PFSK-1 (cell line): ENCODE measurements at regions not wholly inside any gene's neighbourhood (a gene's known extent, or its start where the extent isn't known, plus 50 kb on each side); places are given as distances from the start of the nearest gene placed in this dataset.

Experiments used
- FOXP2 ChIP-seq: optimal IDR thresholded peaks from 2 replicates; pipeline ENCODE3; 2011; ENCODE audit warnings: borderline replicate concordance, control low read depth, inconsistent platforms; ENCODE audit not compliant: insufficient read depth; ENCODE audit errors: extremely low read length, extremely low read depth
- POLR2AphosphoS5 ChIP-seq: IDR thresholded peaks from 2 replicates; pipeline ENCODE4 v1.6.1; 2012; ENCODE audit warnings: low read depth, mild to moderate bottlenecking, control low read depth, low read length, moderate library complexity
- SIN3A ChIP-seq: IDR thresholded peaks from 2 replicates; pipeline ENCODE4 v1.6.1; 2012; ENCODE audit warnings: mild to moderate bottlenecking, low read length, moderate library complexity, borderline replicate concordance; ENCODE audit not compliant: insufficient read depth
- TAF1 ChIP-seq: IDR thresholded peaks from 2 replicates; pipeline ENCODE4 v1.6.1; 2012; ENCODE audit warnings: low read length, control low read depth, borderline replicate concordance; ENCODE audit not compliant: insufficient read depth
- TF ChIP-seq, protein P1 (sequence below), 2 experiments: IDR thresholded peaks; 2 replicates each; pipeline versions ENCODE4 v1.6.1 to v1.8.0; 2011 to 2012; ENCODE audit warnings: low read depth in 2 of 2, low read length in 2 of 2, control low read depth in 1 of 2, inconsistent platforms in 1 of 2, mild to moderate bottlenecking in 1 of 2, moderate library complexity in 1 of 2; ENCODE audit not compliant: insufficient read depth in 1 of 2

- no peak for TF ChIP-seq TAF1
- no peak for TF ChIP-seq POLR2AphosphoS5
- no peak for TF ChIP-seq FOXP2
- TF ChIP-seq, protein P1, sequence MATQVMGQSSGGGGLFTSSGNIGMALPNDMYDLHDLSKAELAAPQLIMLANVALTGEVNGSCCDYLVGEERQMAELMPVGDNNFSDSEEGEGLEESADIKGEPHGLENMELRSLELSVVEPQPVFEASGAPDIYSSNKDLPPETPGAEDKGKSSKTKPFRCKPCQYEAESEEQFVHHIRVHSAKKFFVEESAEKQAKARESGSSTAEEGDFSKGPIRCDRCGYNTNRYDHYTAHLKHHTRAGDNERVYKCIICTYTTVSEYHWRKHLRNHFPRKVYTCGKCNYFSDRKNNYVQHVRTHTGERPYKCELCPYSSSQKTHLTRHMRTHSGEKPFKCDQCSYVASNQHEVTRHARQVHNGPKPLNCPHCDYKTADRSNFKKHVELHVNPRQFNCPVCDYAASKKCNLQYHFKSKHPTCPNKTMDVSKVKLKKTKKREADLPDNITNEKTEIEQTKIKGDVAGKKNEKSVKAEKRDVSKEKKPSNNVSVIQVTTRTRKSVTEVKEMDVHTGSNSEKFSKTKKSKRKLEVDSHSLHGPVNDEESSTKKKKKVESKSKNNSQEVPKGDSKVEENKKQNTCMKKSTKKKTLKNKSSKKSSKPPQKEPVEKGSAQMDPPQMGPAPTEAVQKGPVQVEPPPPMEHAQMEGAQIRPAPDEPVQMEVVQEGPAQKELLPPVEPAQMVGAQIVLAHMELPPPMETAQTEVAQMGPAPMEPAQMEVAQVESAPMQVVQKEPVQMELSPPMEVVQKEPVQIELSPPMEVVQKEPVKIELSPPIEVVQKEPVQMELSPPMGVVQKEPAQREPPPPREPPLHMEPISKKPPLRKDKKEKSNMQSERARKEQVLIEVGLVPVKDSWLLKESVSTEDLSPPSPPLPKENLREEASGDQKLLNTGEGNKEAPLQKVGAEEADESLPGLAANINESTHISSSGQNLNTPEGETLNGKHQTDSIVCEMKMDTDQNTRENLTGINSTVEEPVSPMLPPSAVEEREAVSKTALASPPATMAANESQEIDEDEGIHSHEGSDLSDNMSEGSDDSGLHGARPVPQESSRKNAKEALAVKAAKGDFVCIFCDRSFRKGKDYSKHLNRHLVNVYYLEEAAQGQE (IDR thresholded peaks at IDR 0.05; ENCODE audit: insufficient read depth in 1 of 2, low read depth in 2 of 2, low read length in 2 of 2), result no peak
- no peak for TF ChIP-seq SIN3A
Measured at GRCh38 chr5:112014783-112015395, 257.9 kb upstream of the NREP start.

DNA sequence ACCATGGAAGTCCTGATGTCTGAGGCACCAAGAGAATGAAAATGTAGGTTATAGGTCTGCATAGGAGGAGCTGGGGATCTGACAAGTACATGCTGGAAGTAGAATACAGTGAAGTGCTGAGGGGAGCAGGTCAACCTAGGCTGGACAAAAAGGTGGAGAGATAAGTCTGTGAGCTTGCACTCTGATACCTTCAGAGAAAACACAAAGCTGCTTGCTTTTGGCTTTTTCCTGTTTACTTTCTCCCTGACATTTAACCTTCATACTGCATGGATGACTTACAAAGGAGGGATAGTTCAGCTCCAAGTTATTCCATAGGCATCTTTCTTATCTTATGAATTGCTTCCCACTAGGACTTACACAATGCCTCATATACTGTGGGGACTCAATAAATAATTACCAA, 256.7 kb upstream of the NREP start:
- TF ChIP-seq TAF1, result no peak

DNA sequence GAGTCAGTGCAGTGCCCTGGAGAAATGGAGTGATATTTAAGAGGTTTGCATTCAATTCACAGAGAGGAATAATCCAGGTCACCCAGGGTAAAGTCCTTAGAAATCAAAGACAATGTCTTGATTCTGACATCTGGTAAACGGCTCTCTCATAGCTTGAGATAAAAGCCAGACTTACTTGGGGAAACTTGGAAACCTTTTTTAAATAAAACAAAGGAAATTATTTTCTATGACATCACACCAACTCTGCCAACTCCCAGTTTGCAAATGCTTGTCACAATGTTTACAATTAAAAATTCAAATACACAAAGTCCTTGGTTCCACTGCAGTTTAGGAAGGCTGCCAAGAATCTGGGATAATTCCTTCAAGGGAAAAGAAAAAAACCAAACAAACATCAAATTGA, 255.1 kb upstream of the NREP start:
- no peak for TF ChIP-seq TAF1
- TF ChIP-seq SIN3A, result no peak
- TF ChIP-seq, protein P1 (IDR thresholded peaks at IDR 0.05; ENCODE audit: insufficient read depth in 1 of 2, low read depth in 2 of 2, low read length in 2 of 2), result no peak
- no peak for TF ChIP-seq FOXP2
- TF ChIP-seq POLR2AphosphoS5, result no peak

- TF ChIP-seq, protein P1 (IDR thresholded peaks at IDR 0.05; ENCODE audit: insufficient read depth in 1 of 2, low read depth in 2 of 2, low read length in 2 of 2), result no peak
- no peak for TF ChIP-seq FOXP2
- TF ChIP-seq SIN3A, result no peak
- TF ChIP-seq POLR2AphosphoS5, result no peak
- no peak for TF ChIP-seq TAF1
Measured at GRCh38 chr5:112010475-112010874, 253.5 kb upstream of the NREP start.

- TF ChIP-seq SIN3A (no peak), TAF1 (no peak), POLR2AphosphoS5 (no peak), FOXP2 (no peak)
- TF ChIP-seq, protein P1 (IDR thresholded peaks at IDR 0.05; ENCODE audit: insufficient read depth in 1 of 2, low read depth in 2 of 2, low read length in 2 of 2), result no peak
Measured at GRCh38 chr5:112006721-112007120, 249.7 kb upstream of the NREP start.
